Activated CD8-positive, alpha-beta memory T cell treated with anti-CD3 and anti-CD28 coated beads for 1 hour (primary cell): ENCODE measurements at regions not wholly inside any gene's neighbourhood (a gene's known extent, or its start where the extent isn't known, plus 50 kb on each side); places are given as distances from the start of the nearest gene placed in this dataset.

ENCODE experiments used
- DNase-seq, 2 donors: peaks; one replicate each; pipeline ENCODE4 v3.0.0-alpha.2; 2020; ENCODE audit warnings: low read depth in 1 of 2; ENCODE audit errors: extremely low read depth in 1 of 2

DNA sequence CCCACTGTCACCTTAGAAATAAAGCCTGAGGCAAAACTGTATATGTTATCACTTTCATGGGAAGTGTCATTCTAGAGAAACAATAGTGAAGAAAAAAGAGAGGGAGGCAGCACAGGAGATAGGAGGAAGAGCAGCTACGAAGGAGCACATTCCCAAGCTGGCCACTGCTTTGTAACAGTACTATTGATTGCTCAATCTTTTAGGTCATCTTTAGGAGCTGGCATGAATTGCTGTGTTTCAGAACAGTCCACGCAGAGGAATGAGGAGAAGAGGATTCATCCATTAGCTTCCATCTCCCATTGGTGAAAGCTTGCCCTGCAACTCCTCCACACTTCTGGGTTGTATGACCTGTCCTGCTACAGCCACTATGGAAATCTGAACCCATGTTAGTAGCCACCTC lies 372.5 kb upstream of the DDHD1 start:
- DNase-seq, result no peak

- DNase-seq, result no peak
These were observed 371.3 kb upstream of the DDHD1 start for GRCh38 chr14:53524391-53524790.

DNA sequence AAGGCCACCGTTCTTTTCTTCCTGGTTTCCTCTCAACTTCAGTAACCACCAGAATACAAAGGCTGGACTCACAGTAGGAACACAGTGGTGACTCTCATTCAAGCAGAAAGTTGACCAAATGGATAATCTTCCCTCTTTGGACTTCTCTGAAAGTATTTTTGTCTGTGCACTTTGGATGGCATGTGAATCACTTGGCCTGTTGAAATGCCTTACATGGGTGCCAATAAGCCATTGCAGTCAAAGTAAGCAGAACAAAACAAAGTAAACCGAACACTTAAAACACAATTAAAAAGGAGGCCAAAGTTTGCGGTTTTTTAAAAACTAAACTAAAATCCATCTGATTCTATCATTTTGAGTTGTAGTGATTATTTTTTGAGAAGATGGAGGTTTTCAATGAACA lies 370.1 kb upstream of the DDHD1 start:
- no peak for DNase-seq

DNA sequence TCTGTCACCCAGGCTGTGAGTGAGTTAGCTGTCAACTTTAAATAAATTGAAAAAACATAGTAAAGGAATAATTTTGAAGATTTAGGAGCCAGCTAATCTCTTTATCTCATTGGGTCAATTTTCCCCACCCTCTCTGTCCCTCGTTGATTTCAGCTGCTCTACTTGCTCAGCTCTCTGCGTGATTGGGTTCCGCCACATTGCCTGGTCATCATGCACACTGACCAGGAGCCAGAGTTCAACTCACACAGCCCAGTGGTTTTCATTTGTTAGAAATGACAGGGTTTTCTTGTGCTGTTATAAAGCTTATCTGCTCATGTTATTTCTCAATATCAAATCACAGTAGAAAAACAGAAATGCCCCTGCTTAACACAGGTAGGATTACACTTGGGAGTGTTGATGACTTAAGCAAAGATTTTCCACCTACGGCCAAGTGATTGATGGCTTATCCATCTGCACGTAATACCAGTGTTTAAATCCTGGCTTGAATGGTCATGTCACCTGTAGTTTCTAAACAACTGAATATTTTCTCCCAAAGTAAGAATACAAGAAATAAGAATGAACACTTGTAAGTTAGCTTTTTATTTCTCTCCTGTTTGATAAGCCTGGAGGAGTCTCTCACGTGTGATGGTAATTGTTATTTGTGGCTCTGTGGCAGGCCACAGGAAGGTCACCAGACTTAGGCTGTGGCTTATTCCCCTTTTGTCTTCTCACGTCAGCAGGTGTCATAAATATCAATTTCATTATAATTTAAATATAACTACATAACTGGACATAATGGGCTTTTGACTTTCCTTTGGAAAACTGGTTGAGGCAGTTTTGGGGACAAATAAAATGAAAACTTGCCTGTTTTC lies 367.2 kb upstream of the DDHD1 start:
- DNase-seq, result no peak

DNA sequence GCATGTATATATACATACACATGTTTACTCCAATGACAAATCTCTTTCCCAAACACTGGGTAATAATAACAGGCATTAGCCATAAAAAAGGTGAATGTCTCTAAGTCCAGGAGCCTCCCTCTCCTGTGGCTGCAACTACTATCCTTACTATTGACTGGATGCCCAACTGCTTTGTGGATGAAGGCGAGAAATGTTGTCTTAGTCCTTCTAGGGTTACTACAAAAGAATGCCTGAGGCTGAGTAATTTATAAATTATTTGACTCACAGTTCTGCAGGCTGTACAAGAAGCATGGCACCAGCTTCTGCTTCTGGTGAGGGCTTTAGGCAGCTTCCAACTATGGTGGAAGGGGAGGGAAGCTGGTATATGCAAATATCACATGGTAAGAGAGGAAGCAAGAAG lies 366.0 kb upstream of the DDHD1 start:
- no peak for DNase-seq

GRCh38 chr14:53517270-53517960 lies 364.3 kb upstream of the DDHD1 start:
- no peak for DNase-seq

DNA sequence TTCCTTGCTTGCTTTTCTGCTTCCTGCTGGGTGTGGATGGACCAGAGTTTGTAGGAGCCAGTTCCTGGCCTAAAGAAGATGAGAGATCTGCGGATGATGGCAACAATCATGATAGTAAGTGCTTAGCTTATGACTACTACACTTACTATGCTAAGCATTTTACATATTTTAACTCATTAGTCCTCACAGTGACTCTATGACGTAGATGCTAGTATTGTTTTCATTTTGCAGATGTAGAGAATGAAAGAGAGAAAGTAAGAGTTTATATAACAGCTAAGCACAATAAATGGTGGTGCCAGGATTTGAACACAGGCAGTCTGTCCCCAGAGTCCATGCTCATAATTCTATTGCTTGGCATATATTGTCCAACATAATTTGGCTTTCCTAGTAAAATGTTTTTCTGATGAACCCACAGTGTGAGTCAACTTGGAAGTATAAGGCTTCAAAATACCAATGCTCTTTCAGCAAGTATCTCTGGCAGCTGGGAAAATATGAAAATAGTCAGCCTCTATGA lies 363.2 kb upstream of the DDHD1 start:
- DNase-seq, result no peak

DNA sequence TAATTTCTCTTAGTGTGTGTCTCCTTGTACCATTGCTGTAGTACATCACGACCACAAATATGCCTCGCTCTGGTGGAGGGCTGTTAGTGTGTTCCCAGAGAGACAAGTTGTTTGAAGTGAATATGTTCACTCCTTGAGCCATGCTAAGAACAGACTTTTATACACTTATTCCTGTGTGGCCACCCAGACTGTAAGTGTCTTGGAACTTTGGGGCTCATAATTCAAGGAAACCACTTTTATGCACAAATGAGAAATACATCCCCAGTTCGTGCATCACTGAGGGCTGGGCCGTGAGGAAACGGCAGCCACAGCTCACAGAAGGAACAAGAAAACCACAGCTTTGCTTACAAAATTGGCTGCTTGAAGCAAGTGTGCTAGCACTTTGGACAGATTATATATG lies 362.2 kb upstream of the DDHD1 start:
- no peak for DNase-seq

DNA sequence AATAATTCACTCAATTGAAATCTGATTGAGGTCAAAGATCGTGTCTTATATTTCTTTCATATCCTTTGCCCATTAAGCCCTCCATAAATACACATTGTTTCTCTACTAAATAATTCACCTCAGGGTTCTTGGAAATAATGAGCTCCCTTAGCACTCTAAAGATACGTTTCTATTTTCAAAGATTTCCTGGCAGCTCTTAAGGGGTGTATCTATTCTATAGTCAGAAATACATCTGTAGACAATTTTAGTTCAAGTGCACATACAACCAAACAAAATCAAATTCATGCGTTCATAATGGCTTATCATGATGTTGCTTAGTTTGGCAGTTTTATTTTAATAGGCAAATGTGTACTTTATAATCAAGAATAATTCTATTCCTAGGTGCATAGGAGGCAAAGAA lies 361.1 kb upstream of the DDHD1 start:
- DNase-seq, result no peak

DNA sequence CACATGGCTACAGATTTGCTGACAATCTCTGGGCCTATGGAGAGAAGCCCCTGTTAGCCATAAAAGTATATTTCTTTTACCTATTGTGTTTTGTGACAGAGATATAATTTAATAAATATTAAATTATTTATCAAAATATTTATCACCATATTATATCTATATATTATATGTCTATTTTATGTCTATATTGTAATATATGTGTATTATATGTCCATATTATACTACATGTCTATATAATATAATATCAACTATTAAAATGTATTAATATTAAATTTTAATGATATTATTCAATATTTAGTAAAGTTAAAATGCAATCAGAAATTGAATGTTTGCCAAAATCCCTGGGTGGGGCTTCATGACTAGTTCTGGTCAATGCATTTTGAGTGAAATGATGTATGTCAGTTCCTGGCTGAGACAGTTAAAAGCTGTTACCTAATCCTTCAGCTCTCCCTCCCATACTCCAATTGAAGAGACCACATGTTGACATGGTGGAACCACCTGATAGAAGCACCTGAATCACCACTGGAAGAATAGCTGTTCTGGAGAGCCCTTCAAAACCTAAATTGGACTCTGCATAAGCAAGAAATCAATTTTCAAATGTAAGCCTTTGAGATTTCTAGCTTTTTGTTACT lies 357.3 kb upstream of the DDHD1 start:
- no peak for DNase-seq

- DNase-seq, result no peak
These were observed 356.4 kb upstream of the DDHD1 start for GRCh38 chr14:53509276-53510244.

DNA sequence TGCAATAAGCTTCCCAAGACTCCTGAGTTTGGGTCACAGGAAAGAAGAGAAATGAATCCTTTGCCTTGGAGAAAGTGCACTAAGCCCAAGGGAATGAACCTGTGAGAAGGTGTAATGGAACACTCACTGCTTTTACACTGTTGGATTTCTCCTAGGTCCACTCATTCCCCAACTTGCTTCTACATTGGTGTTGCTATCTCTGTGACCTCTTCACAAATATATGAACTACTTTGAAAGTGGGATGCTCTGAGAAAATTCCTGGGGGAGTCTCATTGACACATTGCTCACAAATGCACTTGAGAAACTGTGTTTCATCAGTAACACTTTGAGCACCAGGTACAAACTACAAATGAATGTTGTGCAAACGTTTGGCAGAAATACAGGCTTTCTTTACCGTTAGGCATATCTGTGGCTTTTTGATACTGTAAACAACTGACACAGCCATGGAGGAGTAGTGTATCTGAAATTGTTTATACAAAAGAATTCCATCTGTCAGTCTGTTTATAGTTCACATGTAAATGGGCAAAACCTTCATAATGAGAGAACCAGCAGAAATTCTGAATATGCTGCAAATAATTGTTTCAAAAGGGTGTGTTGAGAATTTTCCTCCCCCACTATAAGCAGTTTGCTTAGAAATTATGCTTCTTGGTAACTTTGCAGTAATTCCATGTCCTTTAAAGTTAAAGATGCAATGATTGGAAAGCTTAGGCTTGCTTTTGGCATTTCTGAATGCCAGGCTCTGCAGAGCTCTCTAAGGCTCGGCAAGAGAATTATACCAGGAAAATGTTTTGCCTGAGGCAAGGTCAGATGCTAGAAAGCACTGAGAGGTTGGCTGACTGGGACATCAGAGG lies 348.5 kb upstream of the DDHD1 start:
- DNase-seq, result no peak

DNA sequence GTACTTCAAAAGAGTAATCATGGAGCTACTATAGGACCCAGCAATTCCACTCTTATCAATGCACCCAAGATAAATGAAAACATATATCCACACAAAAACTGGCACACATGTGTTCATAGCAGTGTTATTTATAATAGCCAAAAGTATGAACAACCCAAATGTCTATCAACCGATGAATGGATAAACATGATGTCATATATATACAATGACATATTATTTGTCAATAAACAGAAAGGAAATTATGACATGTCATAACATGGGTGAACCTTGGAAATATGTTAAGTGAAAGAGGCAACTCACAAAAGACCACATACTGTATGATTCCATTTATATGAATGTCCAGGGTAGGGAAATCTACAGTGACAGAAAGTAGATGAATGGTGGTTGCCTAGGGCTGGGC lies 347.1 kb upstream of the DDHD1 start:
- DNase-seq, result no peak

DNA sequence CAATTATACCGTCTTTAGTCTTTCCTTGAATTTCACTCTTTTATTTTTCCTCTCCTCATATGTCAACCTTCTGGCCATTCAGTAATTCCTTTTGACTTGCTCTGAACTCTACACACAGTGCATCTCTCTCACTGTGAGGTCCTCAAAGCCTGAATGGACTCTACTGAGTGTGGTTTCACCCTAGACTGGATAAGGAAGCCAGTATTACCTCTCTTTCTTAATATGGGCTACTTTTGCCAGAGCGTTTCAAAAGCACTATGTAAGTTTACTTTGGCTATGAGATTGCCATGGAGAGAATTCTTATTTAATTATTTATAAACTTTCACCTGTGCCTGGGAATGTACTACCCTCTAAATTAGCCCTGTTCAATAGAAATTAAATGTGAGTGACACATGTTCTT lies 343.5 kb upstream of the DDHD1 start:
- no peak for DNase-seq

DNA sequence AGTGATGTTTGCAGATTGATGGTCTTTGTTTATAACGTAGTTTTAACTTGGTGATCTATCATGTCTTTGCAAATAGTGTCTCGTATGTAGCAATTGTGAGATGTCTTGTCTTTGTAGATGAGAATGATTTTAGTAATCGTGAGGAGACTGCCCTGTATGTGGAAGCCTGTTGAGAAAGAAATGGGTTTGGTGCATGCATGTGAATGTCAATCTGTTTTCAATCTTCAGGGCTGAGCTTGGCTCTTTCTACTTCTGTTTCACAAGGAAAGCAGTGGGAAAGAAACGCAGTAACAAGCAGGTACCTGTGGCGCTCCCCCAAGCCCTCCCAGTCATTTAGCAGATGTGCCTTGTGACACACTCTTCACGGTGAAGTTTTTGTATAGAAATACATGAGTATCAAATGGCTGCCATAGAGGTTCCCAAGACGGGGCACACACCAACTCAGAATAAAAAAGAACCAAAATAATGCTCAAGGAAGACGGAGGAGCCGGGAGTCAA lies 342.8 kb upstream of the DDHD1 start:
- DNase-seq, result no peak

- DNase-seq, result no peak
These were observed 341.5 kb upstream of the DDHD1 start for GRCh38 chr14:53494587-53494986.

GRCh38 chr14:53493860-53494259 lies 340.7 kb upstream of the DDHD1 start:
- no peak for DNase-seq

GRCh38 chr14:53493320-53493719 lies 340.2 kb upstream of the DDHD1 start:
- DNase-seq, result no peak

GRCh38 chr14:53491884-53492277 lies 338.8 kb upstream of the DDHD1 start:
- no peak for DNase-seq
